Testis (tissue), 2 donors: ENCODE measurements at regions not wholly inside any gene's neighbourhood (a gene's known extent, or its start where the extent isn't known, plus 50 kb on each side); places are given as distances from the start of the nearest gene placed in this dataset.

Experiments
- CTCF ChIP-seq, 3 experiments: fragments of 450-650 bp in 2 of 3; fragments of 200-600 bp in 1 of 3; sonication (generic) in 1 of 3; IDR thresholded peaks; one replicate each; pipeline ENCODE4 v1.5.1; 2016 to 2019; ENCODE audit warnings: antibody characterized with exemption in 3 of 3, mild to moderate bottlenecking in 2 of 3, moderate library complexity in 1 of 3
- POLR2A ChIP-seq: fragments of 450-650 bp; IDR thresholded peaks from one replicate; pipeline ENCODE4 v1.6.1; 2017; ENCODE audit warnings: antibody characterized with exemption, mild to moderate bottlenecking, moderate library complexity

- TF ChIP-seq CTCF (IDR thresholded peaks at IDR 0.05) (no peak), POLR2A (no peak)
Observed at GRCh38 chr1:182122913-182123260, 61.4 kb upstream of the ZNF648 start.
